Lower leg skin (tissue), 4 donors: ENCODE measurements at regions not wholly inside any gene's neighbourhood (a gene's known extent, or its start where the extent isn't known, plus 50 kb on each side); places are given as distances from the start of the nearest gene placed in this dataset.

Experiments
- DNase-seq, 2 donors: peaks; one replicate each; pipeline ENCODE4 v3.0.0-alpha.2; 2019; ENCODE audit warnings: low spot score in 2 of 2
- H3K4me3 ChIP-seq: fragments of 200-600 bp; sonication (generic); 2 replicates; pipeline ENCODE4 v1.5.1; 2017; ENCODE audit warnings: mild to moderate bottlenecking, low read depth; ENCODE audit not compliant: poor library complexity, severe bottlenecking
- POLR2A ChIP-seq, 2 donors: fragments of 450-650 bp; IDR thresholded peaks; one replicate each; pipeline ENCODE4 v1.6.1; 2016 to 2017; ENCODE audit warnings: antibody characterized with exemption in 2 of 2, mild to moderate bottlenecking in 1 of 2, moderate library complexity in 1 of 2
- WGBS, 2 donors: methylation state at CpG; one replicate each; pipeline ENCODE4 v1.1.5; 2018; 5-methylcytosine and 5-hydroxymethylcytosine counted together
- intact Hi-C: fragments of 100-400 bp; cut with DNase I; formaldehyde crosslinking; loops from one replicate; pipeline ENCODE4 v1.15.0; 2023; ENCODE audit warnings: low total_unique reads
- TF ChIP-seq, protein P1 (sequence below), 3 donors: fragments of 450-650 bp; IDR thresholded peaks; one replicate each; pipeline ENCODE4 v1.5.1; 2016; ENCODE audit warnings: antibody characterized with exemption in 3 of 3, mild to moderate bottlenecking in 3 of 3, moderate library complexity in 2 of 3

DNA sequence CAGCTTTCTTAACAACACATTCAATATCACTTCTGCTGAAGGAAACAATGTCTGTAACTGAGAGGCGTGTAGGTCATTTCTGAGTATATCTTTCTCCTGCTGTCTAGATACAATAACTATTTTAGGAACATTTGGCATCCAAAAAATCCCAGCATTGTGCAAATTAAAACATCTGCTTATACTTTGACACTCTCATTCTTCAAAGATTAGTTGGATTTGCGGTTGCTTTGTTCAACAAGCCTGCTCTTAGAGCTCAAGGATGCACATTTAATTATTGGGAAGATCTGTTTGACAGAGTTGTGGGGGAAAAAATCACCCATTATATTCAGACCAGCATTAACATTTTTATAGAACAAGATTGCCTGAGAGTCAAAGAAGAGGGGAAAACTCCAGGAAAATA, 449.5 kb upstream of the HNRNPA3 start:
- H3K4me3 ChIP-seq, result no peak overlapping the region
- intact Hi-C loops, result no loop called here
- TF ChIP-seq POLR2A (IDR thresholded peaks at IDR 0.05), result no peak
- TF ChIP-seq, protein P1, sequence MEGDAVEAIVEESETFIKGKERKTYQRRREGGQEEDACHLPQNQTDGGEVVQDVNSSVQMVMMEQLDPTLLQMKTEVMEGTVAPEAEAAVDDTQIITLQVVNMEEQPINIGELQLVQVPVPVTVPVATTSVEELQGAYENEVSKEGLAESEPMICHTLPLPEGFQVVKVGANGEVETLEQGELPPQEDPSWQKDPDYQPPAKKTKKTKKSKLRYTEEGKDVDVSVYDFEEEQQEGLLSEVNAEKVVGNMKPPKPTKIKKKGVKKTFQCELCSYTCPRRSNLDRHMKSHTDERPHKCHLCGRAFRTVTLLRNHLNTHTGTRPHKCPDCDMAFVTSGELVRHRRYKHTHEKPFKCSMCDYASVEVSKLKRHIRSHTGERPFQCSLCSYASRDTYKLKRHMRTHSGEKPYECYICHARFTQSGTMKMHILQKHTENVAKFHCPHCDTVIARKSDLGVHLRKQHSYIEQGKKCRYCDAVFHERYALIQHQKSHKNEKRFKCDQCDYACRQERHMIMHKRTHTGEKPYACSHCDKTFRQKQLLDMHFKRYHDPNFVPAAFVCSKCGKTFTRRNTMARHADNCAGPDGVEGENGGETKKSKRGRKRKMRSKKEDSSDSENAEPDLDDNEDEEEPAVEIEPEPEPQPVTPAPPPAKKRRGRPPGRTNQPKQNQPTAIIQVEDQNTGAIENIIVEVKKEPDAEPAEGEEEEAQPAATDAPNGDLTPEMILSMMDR (IDR thresholded peaks at IDR 0.05), result no peak
- no peak for DNase-seq
- 47 to 72% methylated on average over 2 of the region's 2 CpGs for WGBS, 2 donors

DNA sequence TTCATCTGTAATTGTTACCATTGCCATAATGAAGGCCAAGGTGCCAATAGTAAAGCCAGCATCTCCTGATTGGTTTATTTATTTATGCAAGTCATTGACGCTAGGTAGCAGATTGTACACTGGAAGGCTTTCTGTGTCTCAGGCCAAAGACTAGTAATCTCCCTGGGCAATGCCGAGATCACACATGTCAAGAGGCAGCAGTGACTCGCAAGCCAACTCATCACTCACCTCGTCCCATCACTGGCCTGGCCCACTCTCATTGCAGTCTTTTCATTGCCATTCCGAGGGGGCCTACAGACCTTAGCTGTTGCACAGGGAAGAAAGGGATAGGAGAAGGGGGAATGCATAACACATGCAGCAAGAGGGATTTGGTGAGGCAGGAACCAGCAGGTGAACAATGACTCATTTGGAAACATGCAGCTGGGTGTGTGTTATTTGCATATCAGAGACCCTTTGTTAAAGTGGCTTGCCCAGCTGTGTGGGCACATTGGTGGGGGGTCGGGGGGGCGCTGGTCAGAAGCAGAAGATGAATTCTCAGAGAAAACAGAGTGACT, 448.7 kb upstream of the HNRNPA3 start:
- TF ChIP-seq, protein P1 (IDR thresholded peaks at IDR 0.05), result no peak
- WGBS, 2 donors, result 57 to 65% methylated on average over 7 of the region's 7 CpGs
- no peak overlapping the region for H3K4me3 ChIP-seq
- intact Hi-C loops, result no loop called here
- no peak for DNase-seq

DNA sequence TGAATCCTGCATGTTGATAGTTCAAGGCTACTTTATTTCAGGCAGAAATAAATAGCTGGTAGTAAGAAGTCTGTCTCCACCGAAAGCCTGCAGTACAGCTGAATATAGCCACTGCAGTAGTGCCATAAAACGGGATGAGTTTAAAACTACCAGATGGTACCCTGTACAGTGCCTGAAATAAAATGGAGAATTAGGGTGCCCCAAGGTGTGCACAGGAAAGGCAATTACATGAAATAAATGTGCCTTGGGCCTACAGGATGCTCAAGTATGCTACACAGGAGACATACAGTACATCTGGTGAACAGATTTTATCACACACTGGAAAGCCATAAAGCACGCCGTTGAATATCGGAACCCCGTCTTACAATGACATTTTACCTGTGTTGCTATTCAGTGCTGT, 447.7 kb upstream of the HNRNPA3 start:
- intact Hi-C loops, result no loop called here
- TF ChIP-seq POLR2A (IDR thresholded peaks at IDR 0.05), result no peak
- TF ChIP-seq, protein P1 (IDR thresholded peaks at IDR 0.05), result no peak
- no peak for DNase-seq
- H3K4me3 ChIP-seq, result no peak overlapping the region
- WGBS, 2 donors, result 71 to 86% methylated on average over 6 of the region's 6 CpGs

DNA sequence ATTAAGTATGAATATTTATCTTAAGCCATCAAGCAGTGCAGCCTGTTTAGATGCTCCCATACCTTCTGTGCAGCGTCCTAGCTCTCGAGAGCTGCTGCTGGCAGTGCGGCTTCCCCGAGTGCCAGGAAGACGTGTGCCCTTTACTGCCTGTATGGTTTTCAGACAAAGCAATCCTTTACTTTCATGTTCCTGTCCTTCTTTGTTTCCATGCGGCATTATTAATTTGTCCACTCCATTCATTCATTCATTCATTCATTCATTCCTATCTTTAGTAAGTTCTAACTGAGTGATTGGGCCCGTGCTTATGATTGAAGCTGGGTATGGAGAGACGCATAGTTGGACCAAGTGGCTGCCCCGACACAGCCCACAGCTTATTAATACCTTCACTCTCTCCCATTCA, 446.6 kb upstream of the HNRNPA3 start:
- intact Hi-C loops, result no loop called here
- TF ChIP-seq, protein P1 (IDR thresholded peaks at IDR 0.05), result no peak
- TF ChIP-seq POLR2A (IDR thresholded peaks at IDR 0.05), result no peak
- DNase-seq, result no peak
- WGBS, 2 donors, result 86 to 97% methylated on average over 9 of the region's 9 CpGs
- no peak overlapping the region for H3K4me3 ChIP-seq

DNA sequence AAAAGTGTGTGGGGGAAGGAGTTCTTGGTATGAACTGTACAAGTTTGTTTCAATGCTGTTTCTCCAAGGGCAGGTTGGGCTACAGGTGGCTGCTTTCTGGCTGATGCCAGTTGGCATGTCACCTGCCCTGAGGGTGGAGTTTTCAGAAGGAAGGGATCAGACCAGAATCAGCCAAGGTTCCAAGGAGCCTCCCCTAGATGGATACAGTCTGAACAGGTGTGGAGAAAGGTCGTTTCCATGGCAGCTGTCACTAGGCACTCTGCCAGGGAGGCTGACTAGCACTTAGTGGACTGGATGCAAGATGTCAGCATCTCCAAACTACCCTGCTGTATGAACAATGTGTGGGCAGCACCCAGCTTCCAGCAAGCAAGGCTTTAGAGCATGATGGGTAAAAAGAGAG, 444.4 kb upstream of the HNRNPA3 start:
- no peak for DNase-seq
- 11 to 31% methylated on average over 1 of the region's 1 CpG for WGBS, 2 donors
- intact Hi-C loops, result no loop called here
- H3K4me3 ChIP-seq, result no peak overlapping the region
- no peak for TF ChIP-seq POLR2A (IDR thresholded peaks at IDR 0.05)
- TF ChIP-seq, protein P1 (IDR thresholded peaks at IDR 0.05), result no peak

DNA sequence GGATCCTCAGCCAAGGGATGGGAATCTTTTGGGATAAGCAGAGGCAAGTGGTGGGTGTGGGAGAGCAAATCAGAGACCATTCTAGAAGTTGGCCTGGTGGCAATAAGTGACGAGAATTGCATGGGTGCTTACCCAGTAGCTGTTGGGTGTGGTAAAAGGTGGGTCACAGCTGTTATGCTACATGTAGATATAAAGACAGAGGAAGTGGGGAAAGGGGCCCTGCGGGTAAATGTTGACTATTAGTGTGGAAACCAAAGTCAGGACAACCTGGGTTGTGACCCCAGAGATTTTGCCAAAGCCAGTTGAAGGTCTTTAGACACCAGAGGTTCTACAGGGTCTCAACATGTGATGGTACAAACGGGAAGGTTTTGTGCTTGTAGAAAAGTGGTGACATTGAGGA, 443.6 kb upstream of the HNRNPA3 start:
- no peak for DNase-seq
- intact Hi-C loops, result no loop called here
- WGBS, 2 donors, result 48 to 88% methylated on average over 3 of the region's 3 CpGs
- TF ChIP-seq POLR2A (IDR thresholded peaks at IDR 0.05), result no peak
- TF ChIP-seq, protein P1 (IDR thresholded peaks at IDR 0.05), result no peak
- H3K4me3 ChIP-seq, result no peak overlapping the region
